GM12878 (cell line): ENCODE measurements at regions not wholly inside any gene's neighbourhood (a gene's known extent, or its start where the extent isn't known, plus 50 kb on each side); places are given as distances from the start of the nearest gene placed in this dataset.

Source experiments
- ATAC-seq: fragments of 200-7000 bp; cut with Tn5 transposase; 3 replicates; pipeline ENCODE4 v1.9.1; 2020; ENCODE audit warnings: mild to moderate bottlenecking, moderate library complexity
- BruUV-seq: library from RNA; stranded (reverse); fragments of 400-500 nt; replicated peaks from 2 replicates; lab custom pipeline; 2021; lab: Mats Ljungman, UMichigan
- CTCF ChIA-PET: fragments of 300-600 bp; sonication (Branson Sonifier 250); formaldehyde crosslinking; extraction: SDS; loops from one replicate; lab custom pipeline; 2021; ENCODE audit warnings: inconsistent platforms; lab: Yijun Ruan, JAX
- POLR2A ChIA-PET: fragments of 350-600 bp; formaldehyde crosslinking; extraction: SDS; loops from one replicate; lab custom pipeline; 2021; ENCODE audit warnings: inconsistent platforms; lab: Charles Lee
- RAD21 ChIA-PET: fragments of 300-600 bp; sonication (Branson Sonifier 250); formaldehyde crosslinking; loops from one replicate; lab custom pipeline; 2023; ENCODE audit warnings: antibody characterized with exemption; ENCODE audit not compliant: unreplicated experiment; lab: Charles Lee
- SMC1A ChIA-PET: fragments of 300-600 bp; sonication (Branson Sonifier 250); formaldehyde crosslinking; loops from one replicate; lab custom pipeline; 2023; ENCODE audit not compliant: unreplicated experiment, uncharacterized antibody; lab: Charles Lee
- DNase-seq: peaks from one replicate; pipeline ENCODE4 v3.0.0-alpha.2; 2011; ENCODE audit warnings: low read depth, low spot score
- FAIRE-seq: peaks from 3 replicates; lab custom pipeline; 2011; peaks lifted over from hg19 to GRCh38; lab: Jason Lieb, UNC
- H2AFZ ChIP-seq: 2 replicates; pipeline ENCODE4 v1.6.0; 2011; ENCODE audit warnings: low read depth, low read length, control low read depth; ENCODE audit not compliant: control insufficient read depth
- H3K27ac ChIP-seq: 2 replicates; pipeline ENCODE4 v1.5.1; 2011; ENCODE audit warnings: control low read depth; ENCODE audit not compliant: control insufficient read depth, insufficient read depth
- H3K27me3 ChIP-seq, 2 experiments: replicated peaks in 1 of 2; 2 replicates each; pipeline versions ENCODE4 v1.6.0 to v1.6.1; 2011; ENCODE audit warnings: low read length in 1 of 2; ENCODE audit not compliant: control insufficient read depth in 2 of 2, insufficient read depth in 2 of 2
- H3K36me3 ChIP-seq, 2 experiments: 2 replicates each; pipeline ENCODE4 v1.5.1; 2011; ENCODE audit warnings: low read length in 1 of 2; ENCODE audit not compliant: control insufficient read depth in 2 of 2, insufficient read depth in 2 of 2
- H3K4me1 ChIP-seq: 2 replicates; pipeline ENCODE4 v1.6.1; 2011; ENCODE audit warnings: mild to moderate bottlenecking, low read length, moderate library complexity, mixed read lengths; ENCODE audit not compliant: control insufficient read depth, insufficient read depth
- H3K4me2 ChIP-seq: 2 replicates; pipeline ENCODE4 v1.6.0; 2011; ENCODE audit warnings: control low read depth; ENCODE audit not compliant: control insufficient read depth, insufficient read depth
- H3K4me3 ChIP-seq: fragments of 200-600 bp; sonication (generic); 2 replicates; pipeline ENCODE4 v1.5.1; 2016
- H3K79me2 ChIP-seq: 2 replicates; pipeline ENCODE4 v1.6.0; 2011; ENCODE audit warnings: low read length; ENCODE audit not compliant: control insufficient read depth, insufficient read depth
- H3K9ac ChIP-seq: 2 replicates; pipeline ENCODE4 v1.8.0; 2011; ENCODE audit warnings: low read length, control low read depth, mixed read lengths; ENCODE audit not compliant: control insufficient read depth, insufficient read depth
- H3K9me3 ChIP-seq: replicated peaks from 3 replicates; pipeline ENCODE4 v1.5.1; 2011; ENCODE audit warnings: mild to moderate bottlenecking, low read length; ENCODE audit not compliant: control insufficient read depth, insufficient read depth
- H4K20me1 ChIP-seq: 2 replicates; pipeline ENCODE4 v1.6.0; 2011; ENCODE audit not compliant: control insufficient read depth, insufficient read depth
- BCL11A ChIP-seq: IDR thresholded peaks from 2 replicates; pipeline ENCODE4 v1.6.1; 2011; ENCODE audit warnings: low read depth, low read length
- CEBPB ChIP-seq, 2 experiments: fragments of 150-350 bp in 1 of 2; IDR thresholded peaks; 2 replicates each; pipeline ENCODE4 v1.6.1; 2012 to 2014; ENCODE audit warnings: low read depth in 2 of 2, low read length in 2 of 2, borderline replicate concordance in 1 of 2, inconsistent platforms in 1 of 2
- EED ChIP-seq: sonication (generic); IDR thresholded peaks from 2 replicates; pipeline ENCODE4 v1.6.1; 2016; ENCODE audit warnings: antibody characterized with exemption, low read depth
- ESRRA ChIP-seq: IDR thresholded peaks from 2 replicates; pipeline ENCODE4 v1.6.1; 2012; ENCODE audit warnings: mild to moderate bottlenecking, low read length, improper control_type of control experiment
- KLF5 ChIP-seq: fragments of 450-650 bp; IDR thresholded peaks from 2 replicates; pipeline ENCODE4 v1.6.1; 2014; ENCODE audit warnings: mild to moderate bottlenecking; ENCODE audit not compliant: partially characterized antibody
- MYC ChIP-seq: IDR thresholded peaks from 2 replicates; pipeline ENCODE4 v1.6.1; 2011; ENCODE audit warnings: mild to moderate bottlenecking, low read length, moderate library complexity, inconsistent platforms; ENCODE audit not compliant: insufficient read depth, insufficient replicate concordance, insufficient read length, severe bottlenecking
- NFYB ChIP-seq: IDR thresholded peaks from 2 replicates; pipeline ENCODE4 v1.6.1; 2011; ENCODE audit warnings: low read depth, mild to moderate bottlenecking, low read length, improper control_type of control experiment, moderate library complexity; ENCODE audit not compliant: insufficient read depth
- NRF1 ChIP-seq: conservative IDR thresholded peaks from 2 replicates; pipeline ENCODE4 v1.6.1; 2011; ENCODE audit warnings: mild to moderate bottlenecking, low read depth, low read length, improper control_type of control experiment
- POU2F2 ChIP-seq: IDR thresholded peaks from 3 replicates; pipeline ENCODE4 v1.6.1; 2011; ENCODE audit warnings: low read depth, mild to moderate bottlenecking, low read length, borderline replicate concordance
- SMARCA5 ChIP-seq: fragments of 450-650 bp; IDR thresholded peaks from 2 replicates; pipeline ENCODE4 v1.6.1; 2017; ENCODE audit warnings: mild to moderate bottlenecking
- SPI1 ChIP-seq: IDR thresholded peaks from 2 replicates; pipeline ENCODE4 v1.6.1; 2011; ENCODE audit warnings: low read depth, mild to moderate bottlenecking, low read length, moderate library complexity, borderline replicate concordance; ENCODE audit not compliant: insufficient read depth
- SREBF1 ChIP-seq: IDR thresholded peaks from 2 replicates; pipeline ENCODE4 v1.6.1; 2012; ENCODE audit warnings: mild to moderate bottlenecking, low read length
- SRF ChIP-seq, 2 experiments: IDR thresholded peaks; 2 replicates each; pipeline ENCODE4 v1.6.1; 2011; ENCODE audit warnings: low read depth in 2 of 2, low read length in 2 of 2, mild to moderate bottlenecking in 1 of 2, moderate library complexity in 1 of 2
- TBL1XR1 ChIP-seq: IDR thresholded peaks from 2 replicates; pipeline ENCODE4 v1.6.1; 2012; ENCODE audit warnings: low read depth, low read length, improper control_type of control experiment
- ZNF274 ChIP-seq: IDR thresholded peaks from one replicate; pipeline ENCODE4 v1.8.0; 2011; ENCODE audit not compliant: insufficient read length, insufficient read depth
- ZSCAN29 ChIP-seq: fragments of 450-650 bp; IDR thresholded peaks from 2 replicates; pipeline ENCODE4 v1.6.1; 2017; ENCODE audit warnings: mild to moderate bottlenecking, moderate library complexity
- ZZZ3 ChIP-seq: IDR thresholded peaks from 2 replicates; pipeline ENCODE4 v1.6.1; 2011; ENCODE audit warnings: low read depth; ENCODE audit not compliant: control insufficient read depth, insufficient read length
- whole genome bisulfite sequencing: methylation state at CpG from one replicate; pipeline ENCODE4 v1.1.6; 2016; ENCODE audit warnings: low lambda C conversion rate; ENCODE audit not compliant: insufficient replicate concordance, insufficient coverage; ENCODE audit errors: missing lambda C conversion rate; 5-methylcytosine and 5-hydroxymethylcytosine counted together
- in situ Hi-C: fragments of 300-500 bp; cut with MboI; formaldehyde crosslinking; loops from 9 replicates; pipeline ENCODE4 v1.14.3; 2018; ENCODE audit warnings: mixed read lengths
- intact Hi-C: fragments of 100-400 bp; cut with micrococcal nuclease; formaldehyde crosslinking; loops from one replicate; pipeline ENCODE4 v1.14.2; 2022; ENCODE audit not compliant: unreplicated experiment
- TF ChIP-seq, protein P1 (sequence below): IDR thresholded peaks from 2 replicates; pipeline ENCODE4 v1.6.1; 2012; ENCODE audit warnings: low read depth, low read length, improper control_type of control experiment

DNA sequence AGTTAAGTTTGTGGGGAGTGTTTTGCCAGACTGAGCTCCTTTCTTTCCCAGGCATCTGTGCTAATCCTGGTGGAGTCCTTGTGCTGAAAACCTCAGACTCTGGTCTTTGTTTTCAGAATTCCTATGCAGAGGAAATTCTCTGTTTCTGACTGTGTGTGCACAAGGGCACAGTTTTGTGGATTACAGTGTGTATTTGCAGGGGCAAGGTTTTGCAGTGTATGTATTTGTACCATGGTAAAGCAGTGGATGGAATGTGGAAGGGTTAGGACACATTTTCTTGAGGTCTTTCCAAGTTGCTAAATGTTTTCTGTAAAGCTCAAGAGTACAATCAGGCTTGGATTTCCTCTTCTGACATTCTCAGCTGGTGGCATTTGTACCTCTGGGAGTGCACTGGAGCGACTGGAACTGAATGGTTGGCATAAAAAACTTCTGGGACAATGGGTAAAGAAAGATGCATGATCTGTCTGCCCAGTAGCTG is 139.5 kb upstream of the RND3 start:
- Histone ChIP-seq H3K4me1 (no peaks in the 10 kb centered on the region), H3K9ac (no peak overlapping the region), H3K4me3 (no peak overlapping the region), H2AFZ (no peak overlapping the region), H3K27me3 (no peaks in the 10 kb centered on the region), H3K79me2 (no peaks in the 10 kb centered on the region)
- no TSS peak for BruUV-seq
- DNase-seq (no peak), ATAC-seq (no peak)
- intact Hi-C loops: no loop called here
- ChIA-PET CTCF (interaction anchor here (1.6 kb wide), 1 partner anchor 17 kb away, joined by 6 read pairs; no protein-coding TSS in a partner anchor), RAD21 (no interaction called here), SMC1A (interaction anchor here (0.7 to 2.0 kb wide), 5 partner anchors 12 to 45 kb away, joined by 3 to 5 read pairs (median 4); no protein-coding TSS in a partner anchor)
- 0% methylated on average over 1 of the region's 1 CpG for WGBS
- TF ChIP-seq ZNF274 (no peak), ZZZ3 (no peak)
- TF ChIP-seq, all 136 proteins: peak for 0
- in situ Hi-C loops: no loop called here
- no peak overlapping the region for H3K4me2 ChIP-seq
- no peaks in the 10 kb centered on the region for H3K36me3 ChIP-seq
- H4K20me1 ChIP-seq: no peaks in the 10 kb centered on the region
- FAIRE-seq: no peak
- H3K27ac ChIP-seq: no peak overlapping the region
- no peaks in the 10 kb centered on the region; the same call in 2 of the 3 replicates for H3K9me3 ChIP-seq
- POLR2A ChIA-PET: interaction anchor here (1.0 kb wide), 1 partner anchor 38 kb away, joined by 4 read pairs; no protein-coding TSS in a partner anchor

DNA sequence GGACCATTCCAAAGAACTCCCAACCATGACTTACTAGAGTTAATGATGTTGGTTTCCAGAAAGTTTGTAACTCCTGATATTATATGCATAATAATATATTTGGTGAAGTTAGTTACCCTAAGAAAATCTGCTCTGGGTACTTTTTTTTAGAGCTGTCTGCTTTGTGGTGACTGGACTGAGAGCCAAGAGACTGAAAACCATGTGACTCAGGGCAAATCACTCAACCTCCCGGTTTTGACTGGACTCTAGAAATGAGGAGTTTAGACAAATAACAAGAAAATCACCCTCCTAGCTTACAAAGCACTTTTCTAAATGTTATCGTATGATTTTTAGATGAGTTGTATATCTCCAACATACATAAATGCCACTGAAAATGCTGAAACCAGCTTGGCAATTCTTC is 138.3 kb upstream of the RND3 start:
- no peaks in the 10 kb centered on the region for H3K36me3 ChIP-seq
- TF ChIP-seq SMARCA5 (no peak), POU2F2 (no peak), KLF5 (no peak), TBL1XR1 (no peak), BCL11A (no peak), SRF (IDR thresholded peaks at IDR 0.05; ENCODE audit: low read depth in 2 of 2, low read length in 2 of 2) (no peak), NRF1 (no peak), EED (no peak), CEBPB (IDR thresholded peaks at IDR 0.05; ENCODE audit: borderline replicate concordance in 1 of 2, low read depth in 2 of 2, low read length in 2 of 2) (no peak), MYC (no peak), NFYB (no peak), ZSCAN29 (no peak), SREBF1 (no peak), ESRRA (no peak), SPI1 (no peak)
- TF ChIP-seq, protein P1, sequence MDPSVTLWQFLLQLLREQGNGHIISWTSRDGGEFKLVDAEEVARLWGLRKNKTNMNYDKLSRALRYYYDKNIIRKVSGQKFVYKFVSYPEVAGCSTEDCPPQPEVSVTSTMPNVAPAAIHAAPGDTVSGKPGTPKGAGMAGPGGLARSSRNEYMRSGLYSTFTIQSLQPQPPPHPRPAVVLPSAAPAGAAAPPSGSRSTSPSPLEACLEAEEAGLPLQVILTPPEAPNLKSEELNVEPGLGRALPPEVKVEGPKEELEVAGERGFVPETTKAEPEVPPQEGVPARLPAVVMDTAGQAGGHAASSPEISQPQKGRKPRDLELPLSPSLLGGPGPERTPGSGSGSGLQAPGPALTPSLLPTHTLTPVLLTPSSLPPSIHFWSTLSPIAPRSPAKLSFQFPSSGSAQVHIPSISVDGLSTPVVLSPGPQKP: no peak

More for the DNA sequence above, 138.3 kb upstream of the RND3 start:
- Histone ChIP-seq H4K20me1 (no peaks in the 10 kb centered on the region), H3K9ac (no peak overlapping the region), H3K79me2 (no peaks in the 10 kb centered on the region), H3K27me3 (no peaks in the 10 kb centered on the region), H3K9me3 (no peaks in the 10 kb centered on the region; the same call in 2 of the 3 replicates), H2AFZ (no peak overlapping the region), H3K4me3 (no peak overlapping the region), H3K4me2 (no peak overlapping the region), H3K4me1 (no peaks in the 10 kb centered on the region), H3K27ac (no peak overlapping the region)
- ChIA-PET POLR2A (interaction anchor here (1.0 kb wide), 1 partner anchor 37 kb away, joined by 4 read pairs; no protein-coding TSS in a partner anchor), RAD21 (no interaction called here), CTCF (interaction anchor here (1.1 to 1.4 kb wide), 3 partner anchors 14 to 25 kb away, joined by 3 to 4 read pairs (median 4); no protein-coding TSS in a partner anchor), SMC1A (interaction anchor here (0.6 to 2.0 kb wide), 8 partner anchors 9 to 57 kb away, joined by 3 to 6 read pairs (median 3); no protein-coding TSS in a partner anchor)
- intact Hi-C loops: no loop called here
- FAIRE-seq: no peak
- in situ Hi-C loops: no loop called here
- no peak for ATAC-seq
- no TSS peak for BruUV-seq
- DNase-seq: no peak
- WGBS: 45% methylated on average over 2 of the region's 2 CpGs
